SJSA1 (cell line): ENCODE measurements at regions not wholly inside any gene's neighbourhood (a gene's known extent, or its start where the extent isn't known, plus 50 kb on each side); places are given as distances from the start of the nearest gene placed in this dataset.

Experiments used
- DNase-seq, 2 experiments: peaks; one replicate each; pipeline ENCODE4 v3.0.0-alpha.2; 2015 to 2020; ENCODE audit warnings: low spot score in 2 of 2, low read depth in 1 of 2
- H3K27ac ChIP-seq: fragments of 250-450 bp; sonication (Bioruptor Pico); 2 replicates; pipeline ENCODE4 v1.5.1; 2020; ENCODE audit warnings: mild to moderate bottlenecking, moderate library complexity
- H3K27me3 ChIP-seq: fragments of 250-450 bp; sonication (Bioruptor Pico); replicated peaks from 2 replicates; pipeline ENCODE4 v1.5.1; 2020; ENCODE audit warnings: mild to moderate bottlenecking, moderate library complexity
- H3K36me3 ChIP-seq: fragments of 250-450 bp; sonication (Bioruptor Pico); 2 replicates; pipeline ENCODE4 v1.5.1; 2020; ENCODE audit warnings: mild to moderate bottlenecking
- H3K4me1 ChIP-seq: fragments of 250-450 bp; sonication (Bioruptor Pico); replicated peaks from 2 replicates; pipeline ENCODE4 v1.6.1; 2021; ENCODE audit warnings: mild to moderate bottlenecking
- H3K4me3 ChIP-seq: fragments of 250-450 bp; sonication (Bioruptor Pico); 2 replicates; pipeline ENCODE4 v1.5.1; 2020; ENCODE audit warnings: mild to moderate bottlenecking
- H3K9me3 ChIP-seq: fragments of 250-450 bp; sonication (Bioruptor Pico); replicated peaks from 2 replicates; pipeline ENCODE4 v1.5.1; 2020; ENCODE audit warnings: mild to moderate bottlenecking

DNA sequence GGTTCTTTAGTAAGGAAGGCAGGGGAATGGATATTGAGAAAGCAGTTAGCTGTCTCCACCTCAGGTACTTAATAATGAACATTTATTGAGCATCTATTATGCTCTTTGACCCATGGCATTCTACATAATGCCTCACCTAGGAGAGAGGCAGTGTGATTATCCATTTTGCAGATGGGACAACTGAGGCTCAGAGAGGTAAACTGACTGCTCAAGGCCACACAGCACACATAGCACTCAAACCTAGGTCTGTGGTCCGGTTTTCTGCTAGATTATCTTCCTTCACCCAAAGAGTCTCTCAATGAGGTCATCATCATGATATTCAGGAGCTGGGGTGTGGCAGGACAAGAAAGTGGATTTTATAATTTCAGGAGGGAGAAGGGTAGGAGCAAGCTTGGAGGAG lies 199.1 kb upstream of the LHX5 start:
- H3K4me1 ChIP-seq, result no peaks in the 10 kb centered on the region
- H3K36me3 ChIP-seq, result no peaks in the 10 kb centered on the region
- H3K9me3 ChIP-seq, result no peaks in the 10 kb centered on the region
- H3K27me3 ChIP-seq, result peaks cover 52% of the 10 kb centered on the region
- no peak overlapping the region for H3K4me3 ChIP-seq
- no peak overlapping the region for H3K27ac ChIP-seq
- no peak for DNase-seq

DNA sequence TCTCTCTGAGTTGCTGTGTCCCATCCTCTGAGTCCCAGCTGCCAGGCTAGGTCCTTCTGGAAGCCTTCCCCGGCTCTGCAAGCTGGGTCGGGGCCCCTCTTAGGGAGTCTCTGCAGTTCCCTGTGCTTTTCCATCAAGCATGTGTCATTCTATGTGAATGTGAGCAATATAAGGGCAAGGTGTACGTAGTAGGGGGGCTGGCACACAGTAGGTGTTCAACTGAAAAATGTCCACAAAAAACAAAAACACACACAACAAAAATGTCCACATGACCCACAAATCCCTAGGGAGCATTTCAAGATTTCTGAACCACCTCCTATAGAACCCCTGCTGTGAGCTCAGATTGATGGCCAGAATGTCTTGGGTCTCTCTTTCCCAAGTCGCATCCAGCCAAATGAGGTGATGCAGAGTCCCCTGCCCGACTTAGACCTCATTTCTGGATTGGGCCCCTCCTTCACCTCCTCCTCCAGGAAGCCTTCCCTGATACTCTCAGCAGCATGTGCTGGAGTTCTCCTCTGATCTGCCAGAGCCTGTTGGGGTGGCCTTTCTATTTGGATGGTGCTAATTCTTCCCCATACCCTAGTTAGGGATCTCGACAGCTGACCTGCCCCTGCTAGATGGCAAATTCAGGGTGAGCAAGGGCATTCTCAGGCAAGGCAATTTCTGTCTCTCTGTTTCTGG lies 196.1 kb upstream of the LHX5 start:
- peaks cover 43% of the 10 kb centered on the region for H3K27me3 ChIP-seq
- no peaks in the 10 kb centered on the region for H3K36me3 ChIP-seq
- H3K4me3 ChIP-seq, result no peak overlapping the region
- no peak for DNase-seq
- H3K27ac ChIP-seq, result no peak overlapping the region
- no peaks in the 10 kb centered on the region for H3K4me1 ChIP-seq
- no peaks in the 10 kb centered on the region for H3K9me3 ChIP-seq

DNA sequence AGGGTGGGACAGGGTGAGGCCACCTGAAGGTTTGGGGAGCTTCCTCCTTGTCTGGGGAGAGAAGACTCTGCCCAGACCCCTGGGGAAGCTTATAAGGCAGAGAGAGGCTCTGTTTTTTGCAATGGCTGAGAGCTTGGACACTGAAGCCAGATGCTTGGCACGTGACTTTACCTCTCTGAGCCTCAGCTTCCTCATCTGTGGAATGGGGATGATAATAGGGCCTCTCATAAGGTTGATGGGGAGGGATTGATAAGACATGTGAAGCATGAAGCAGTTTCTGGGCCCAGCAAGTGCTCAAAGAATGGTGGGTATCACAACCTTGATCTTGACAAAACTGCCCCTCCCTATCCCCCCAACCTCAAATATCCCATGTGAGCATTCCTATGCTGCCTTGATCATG lies 195.4 kb upstream of the LHX5 start:
- no peak for DNase-seq
- Histone ChIP-seq H3K9me3 (no peaks in the 10 kb centered on the region), H3K27me3 (peaks cover 43% of the 10 kb centered on the region), H3K4me3 (no peak overlapping the region), H3K27ac (no peak overlapping the region), H3K4me1 (no peaks in the 10 kb centered on the region), H3K36me3 (no peaks in the 10 kb centered on the region)

GRCh38 chr12:113666223-113666622 lies 194.6 kb upstream of the LHX5 start:
- H3K4me3 ChIP-seq, result no peak overlapping the region
- no peak overlapping the region for H3K27ac ChIP-seq
- H3K4me1 ChIP-seq, result no peaks in the 10 kb centered on the region
- H3K27me3 ChIP-seq, result peaks cover 37% of the 10 kb centered on the region
- no peaks in the 10 kb centered on the region for H3K9me3 ChIP-seq
- no peak for DNase-seq
- no peaks in the 10 kb centered on the region for H3K36me3 ChIP-seq

DNA sequence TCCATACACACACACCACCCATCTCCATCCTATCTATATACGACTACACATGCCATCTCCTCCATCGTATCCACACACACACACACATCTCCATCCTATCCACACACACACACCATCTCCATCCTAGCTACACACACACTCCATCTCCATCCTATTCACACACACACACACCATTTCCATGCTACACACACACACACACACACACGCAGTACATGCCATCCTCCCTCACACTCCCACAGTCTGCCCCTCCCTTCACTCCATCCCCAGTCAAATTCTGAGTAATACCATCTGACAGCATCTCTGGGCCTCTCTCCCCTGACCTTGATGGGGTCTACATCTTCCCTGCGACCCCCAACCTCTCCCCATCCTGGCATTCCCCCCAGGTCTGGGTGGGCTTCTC lies 193.8 kb upstream of the LHX5 start:
- Histone ChIP-seq H3K27me3 (peaks cover 30% of the 10 kb centered on the region), H3K4me3 (no peak overlapping the region)
- DNase-seq, result no peak

GRCh38 chr12:113664224-113664681 lies 192.6 kb upstream of the LHX5 start:
- peaks cover 21% of the 10 kb centered on the region for H3K27me3 ChIP-seq
- DNase-seq, result no peak
- no peaks in the 10 kb centered on the region for H3K36me3 ChIP-seq
- H3K9me3 ChIP-seq, result no peaks in the 10 kb centered on the region
- no peak overlapping the region for H3K4me3 ChIP-seq
- H3K4me1 ChIP-seq, result no peaks in the 10 kb centered on the region
- H3K27ac ChIP-seq, result no peak overlapping the region

More for the DNA sequence above, 193.8 kb upstream of the LHX5 start:
- Histone ChIP-seq H3K36me3 (no peaks in the 10 kb centered on the region), H3K4me1 (no peaks in the 10 kb centered on the region), H3K27ac (no peak overlapping the region), H3K9me3 (no peaks in the 10 kb centered on the region)

GRCh38 chr12:113663396-113663795 lies 191.7 kb upstream of the LHX5 start:
- Histone ChIP-seq H3K27ac (no peak overlapping the region), H3K27me3 (peaks cover 14% of the 10 kb centered on the region), H3K36me3 (no peaks in the 10 kb centered on the region), H3K9me3 (no peaks in the 10 kb centered on the region; the same call in 1 of the 2 replicates), H3K4me3 (no peak overlapping the region), H3K4me1 (no peaks in the 10 kb centered on the region)
- DNase-seq, result no peak

- no peaks in the 10 kb centered on the region for H3K36me3 ChIP-seq
- no peaks in the 10 kb centered on the region; the same call in 1 of the 2 replicates for H3K9me3 ChIP-seq
- no peak overlapping the region for H3K4me3 ChIP-seq
- no peak overlapping the region for H3K27ac ChIP-seq
- H3K4me1 ChIP-seq, result no peaks in the 10 kb centered on the region
- H3K27me3 ChIP-seq, result 0 out of 2 replicates have a peak, but pooled peaks cover 2% of the 10 kb centered on the region
- DNase-seq, result no peak
These were observed 189.3 kb upstream of the LHX5 start for GRCh38 chr12:113660936-113661335.

GRCh38 chr12:113659416-113659815 lies 187.7 kb upstream of the LHX5 start:
- Histone ChIP-seq H3K36me3 (no peaks in the 10 kb centered on the region), H3K9me3 (no peaks in the 10 kb centered on the region; the same call in 1 of the 2 replicates), H3K27me3 (0 out of 2 replicates have a peak, but pooled peaks cover 2% of the 10 kb centered on the region), H3K27ac (no peak overlapping the region), H3K4me1 (no peaks in the 10 kb centered on the region), H3K4me3 (no peak overlapping the region)
- DNase-seq, result no peak

DNA sequence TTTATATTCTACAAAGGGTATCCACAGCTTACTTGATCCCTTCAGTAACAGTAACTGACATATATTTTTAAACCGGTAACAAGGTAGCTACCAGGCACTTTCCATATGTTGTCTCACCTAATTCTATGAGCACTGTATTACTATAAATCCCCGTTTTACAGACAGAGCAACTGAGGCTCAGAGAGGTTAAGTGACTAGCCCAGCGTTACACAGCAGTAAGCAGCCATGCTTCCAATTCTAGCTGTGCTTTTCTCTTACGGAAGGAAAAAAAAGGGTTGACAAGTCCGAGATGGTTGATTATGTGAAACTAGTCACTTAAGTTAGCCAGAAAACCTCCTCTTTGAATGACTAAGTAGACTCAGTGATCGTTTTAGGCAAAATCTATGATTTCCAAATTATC lies 187.3 kb upstream of the LHX5 start:
- H3K27me3 ChIP-seq, result 0 out of 2 replicates have a peak, but pooled peaks cover 2% of the 10 kb centered on the region
- H3K27ac ChIP-seq, result no peak overlapping the region
- H3K4me1 ChIP-seq, result no peaks in the 10 kb centered on the region
- no peak overlapping the region for H3K4me3 ChIP-seq
- H3K36me3 ChIP-seq, result no peaks in the 10 kb centered on the region
- DNase-seq, result no peak
- no peaks in the 10 kb centered on the region; the same call in 1 of the 2 replicates for H3K9me3 ChIP-seq

- DNase-seq, result no peak
- Histone ChIP-seq H3K4me1 (no peaks in the 10 kb centered on the region), H3K27ac (no peak overlapping the region), H3K27me3 (0 out of 2 replicates have a peak, but pooled peaks cover 3% of the 10 kb centered on the region), H3K9me3 (no peaks in the 10 kb centered on the region; the same call in 1 of the 2 replicates), H3K36me3 (no peaks in the 10 kb centered on the region), H3K4me3 (no peak overlapping the region)
These were observed 186.5 kb upstream of the LHX5 start for GRCh38 chr12:113658006-113658655.

- H3K36me3 ChIP-seq, result no peaks in the 10 kb centered on the region
- H3K27me3 ChIP-seq, result peaks cover 13% of the 10 kb centered on the region; the same call in 1 of the 2 replicates
- no peak overlapping the region for H3K27ac ChIP-seq
- no peak overlapping the region for H3K4me3 ChIP-seq
- no peak for DNase-seq
- H3K4me1 ChIP-seq, result no peaks in the 10 kb centered on the region
- H3K9me3 ChIP-seq, result no peaks in the 10 kb centered on the region; the same call in 1 of the 2 replicates
These were observed 184.2 kb upstream of the LHX5 start for GRCh38 chr12:113655919-113656318.

DNA sequence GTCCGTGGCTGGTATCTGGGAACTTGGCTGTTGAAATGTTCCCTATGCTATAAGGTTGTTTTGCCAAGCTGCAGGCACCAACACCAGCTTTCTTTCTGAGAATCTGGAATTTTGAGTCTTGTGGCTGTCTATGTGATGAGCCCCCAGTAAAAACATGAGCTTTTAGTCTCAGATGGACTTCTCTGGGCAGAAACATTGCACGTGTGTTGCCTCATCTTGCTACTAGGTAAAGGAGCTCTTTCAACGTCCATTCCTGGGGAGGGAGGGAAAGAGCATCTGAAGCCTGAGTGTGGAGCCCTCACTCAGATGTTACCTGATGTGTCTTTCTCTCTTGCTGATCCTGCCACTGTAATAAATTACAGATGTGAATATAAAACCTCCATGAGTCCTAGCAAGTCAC lies 183.8 kb upstream of the LHX5 start:
- Histone ChIP-seq H3K27ac (no peak overlapping the region), H3K4me3 (no peak overlapping the region), H3K9me3 (no peaks in the 10 kb centered on the region; the same call in 1 of the 2 replicates), H3K4me1 (no peaks in the 10 kb centered on the region), H3K36me3 (no peaks in the 10 kb centered on the region), H3K27me3 (peaks cover 17% of the 10 kb centered on the region; the same call in 1 of the 2 replicates)
- DNase-seq, result no peak

- no peak overlapping the region for H3K4me3 ChIP-seq
- no peak for DNase-seq
- H3K36me3 ChIP-seq, result no peaks in the 10 kb centered on the region
- H3K4me1 ChIP-seq, result no peaks in the 10 kb centered on the region
- no peaks in the 10 kb centered on the region for H3K9me3 ChIP-seq
- H3K27ac ChIP-seq, result no peak overlapping the region
- peaks cover 18% of the 10 kb centered on the region; the same call in 1 of the 2 replicates for H3K27me3 ChIP-seq
These were observed 180.0 kb upstream of the LHX5 start for GRCh38 chr12:113651662-113652061.
